ENCODE measurements at regions not wholly inside any gene's neighbourhood (a gene's known extent, or its start where the extent isn't known, plus 50 kb on each side); places are given as distances from the start of the nearest gene placed in this dataset.

DNA sequence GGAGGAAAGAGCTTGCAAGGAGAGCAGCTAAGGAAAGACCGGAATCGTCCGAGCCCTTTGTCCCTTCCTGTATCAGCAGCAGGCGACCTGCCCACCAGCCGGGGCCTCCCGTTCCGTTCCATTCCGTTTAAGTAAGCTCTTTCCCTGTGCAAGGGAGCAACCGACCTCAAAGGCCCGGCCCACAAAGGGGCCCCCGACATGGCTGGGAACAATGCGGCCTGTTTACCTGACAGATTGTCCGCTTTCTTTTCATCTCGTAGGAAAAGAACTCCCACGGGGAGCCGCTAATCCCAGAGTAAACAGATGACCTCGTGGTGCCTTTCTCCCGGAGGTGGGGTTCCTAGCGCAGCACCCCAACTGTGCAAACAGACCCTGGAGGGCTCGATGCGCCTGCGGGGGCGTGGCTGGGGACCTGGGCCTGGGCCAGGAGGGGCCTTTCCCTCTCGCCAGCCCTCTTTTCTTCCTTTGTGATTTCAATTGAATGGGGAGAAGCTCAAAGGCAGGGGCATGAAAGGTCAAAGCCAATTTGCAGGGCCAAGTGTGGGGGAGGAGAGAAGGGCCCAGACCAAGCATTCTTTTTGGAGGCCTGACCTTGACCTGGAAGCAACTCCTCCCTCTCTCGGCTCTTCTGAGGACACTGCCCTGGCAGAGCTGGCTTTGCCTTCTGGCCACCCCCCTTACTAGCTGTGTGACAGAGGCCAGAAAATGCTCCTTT is 120.2 kb downstream of the INHBB start (continued):
- TF ChIP-seq TAF15 (IDR thresholded peaks at IDR 0.05; ENCODE audit: low read depth, low read length, poor library complexity, severe bottlenecking) = peak; percentile 63
- TF ChIP-seq NFE2L2 (IDR thresholded peaks at IDR 0.05; ENCODE audit: low read length) = no peak
- TF ChIP-seq HMG20A (CRISPR knock-in tag; IDR thresholded peaks at IDR 0.05; ENCODE audit: borderline replicate concordance) = peak; percentile 99
- TF ChIP-seq MEIS2 (CRISPR knock-in tag; IDR thresholded peaks at IDR 0.05) = peak; percentile 99
- TF ChIP-seq, protein P1, sequence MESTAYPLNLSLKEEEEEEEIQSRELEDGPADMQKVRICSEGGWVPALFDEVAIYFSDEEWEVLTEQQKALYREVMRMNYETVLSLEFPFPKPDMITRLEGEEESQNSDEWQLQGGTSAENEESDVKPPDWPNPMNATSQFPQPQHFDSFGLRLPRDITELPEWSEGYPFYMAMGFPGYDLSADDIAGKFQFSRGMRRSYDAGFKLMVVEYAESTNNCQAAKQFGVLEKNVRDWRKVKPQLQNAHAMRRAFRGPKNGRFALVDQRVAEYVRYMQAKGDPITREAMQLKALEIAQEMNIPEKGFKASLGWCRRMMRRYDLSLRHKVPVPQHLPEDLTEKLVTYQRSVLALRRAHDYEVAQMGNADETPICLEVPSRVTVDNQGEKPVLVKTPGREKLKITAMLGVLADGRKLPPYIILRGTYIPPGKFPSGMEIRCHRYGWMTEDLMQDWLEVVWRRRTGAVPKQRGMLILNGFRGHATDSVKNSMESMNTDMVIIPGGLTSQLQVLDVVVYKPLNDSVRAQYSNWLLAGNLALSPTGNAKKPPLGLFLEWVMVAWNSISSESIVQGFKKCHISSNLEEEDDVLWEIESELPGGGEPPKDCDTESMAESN (CRISPR knock-in tag; conservative IDR thresholded peaks at IDR 0.05) = peak; percentile 80
- TF ChIP-seq ELF3 (CRISPR knock-in tag; IDR thresholded peaks at IDR 0.05) = peak; percentile 97
- peak; percentile 98 for TF ChIP-seq ZBED4 (CRISPR knock-in tag; IDR thresholded peaks at IDR 0.05; ENCODE audit: borderline replicate concordance)
- peak; percentile 43; the same call in 1 of the 2 replicates for TF ChIP-seq ZNF782 (CRISPR knock-in tag; IDR thresholded peaks at IDR 0.05; ENCODE audit: borderline replicate concordance)
- TF ChIP-seq ZNF33B (CRISPR knock-in tag; IDR thresholded peaks at IDR 0.05) = 0 out of 2 replicates have a peak, but pooled peaks have one; percentile 57
- no peak for TF ChIP-seq CAMTA2 (CRISPR knock-in tag; IDR thresholded peaks at IDR 0.05; ENCODE audit: borderline replicate concordance)
- TF ChIP-seq IRX3 (CRISPR knock-in tag; IDR thresholded peaks at IDR 0.05; ENCODE audit: borderline replicate concordance, low read depth) = peak; percentile 94
- peak; percentile 100 for TF ChIP-seq PHF21A (CRISPR knock-in tag; IDR thresholded peaks at IDR 0.05)
- TF ChIP-seq NCOA5 (CRISPR knock-in tag; IDR thresholded peaks at IDR 0.05) = 0 out of 2 replicates have a peak, but pooled peaks have one; percentile 64
- TF ChIP-seq PBX3 (CRISPR knock-in tag; IDR thresholded peaks at IDR 0.05; ENCODE audit: borderline replicate concordance) = peak; percentile 91; the same call in 1 of the 2 replicates
- peak; percentile 91 for TF ChIP-seq FOSL2 (CRISPR knock-in tag; IDR thresholded peaks at IDR 0.05)
- TF ChIP-seq, protein P2, sequence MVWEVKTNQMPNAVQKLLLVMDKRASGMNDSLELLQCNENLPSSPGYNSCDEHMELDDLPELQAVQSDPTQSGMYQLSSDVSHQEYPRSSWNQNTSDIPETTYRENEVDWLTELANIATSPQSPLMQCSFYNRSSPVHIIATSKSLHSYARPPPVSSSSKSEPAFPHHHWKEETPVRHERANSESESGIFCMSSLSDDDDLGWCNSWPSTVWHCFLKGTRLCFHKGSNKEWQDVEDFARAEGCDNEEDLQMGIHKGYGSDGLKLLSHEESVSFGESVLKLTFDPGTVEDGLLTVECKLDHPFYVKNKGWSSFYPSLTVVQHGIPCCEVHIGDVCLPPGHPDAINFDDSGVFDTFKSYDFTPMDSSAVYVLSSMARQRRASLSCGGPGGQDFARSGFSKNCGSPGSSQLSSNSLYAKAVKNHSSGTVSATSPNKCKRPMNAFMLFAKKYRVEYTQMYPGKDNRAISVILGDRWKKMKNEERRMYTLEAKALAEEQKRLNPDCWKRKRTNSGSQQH (CRISPR knock-in tag; IDR thresholded peaks at IDR 0.05; ENCODE audit: low read depth) = peak; percentile 90; the same call in 1 of the 2 replicates
- peak; percentile 71 for TF ChIP-seq MIER2 (CRISPR knock-in tag; IDR thresholded peaks at IDR 0.05)
- TF ChIP-seq, protein P3, sequence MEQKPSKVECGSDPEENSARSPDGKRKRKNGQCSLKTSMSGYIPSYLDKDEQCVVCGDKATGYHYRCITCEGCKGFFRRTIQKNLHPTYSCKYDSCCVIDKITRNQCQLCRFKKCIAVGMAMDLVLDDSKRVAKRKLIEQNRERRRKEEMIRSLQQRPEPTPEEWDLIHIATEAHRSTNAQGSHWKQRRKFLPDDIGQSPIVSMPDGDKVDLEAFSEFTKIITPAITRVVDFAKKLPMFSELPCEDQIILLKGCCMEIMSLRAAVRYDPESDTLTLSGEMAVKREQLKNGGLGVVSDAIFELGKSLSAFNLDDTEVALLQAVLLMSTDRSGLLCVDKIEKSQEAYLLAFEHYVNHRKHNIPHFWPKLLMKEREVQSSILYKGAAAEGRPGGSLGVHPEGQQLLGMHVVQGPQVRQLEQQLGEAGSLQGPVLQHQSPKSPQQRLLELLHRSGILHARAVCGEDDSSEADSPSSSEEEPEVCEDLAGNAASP (CRISPR knock-in tag; IDR thresholded peaks at IDR 0.05; ENCODE audit: borderline replicate concordance) = peak; percentile 99
- TF ChIP-seq IRF2 (CRISPR knock-in tag; IDR thresholded peaks at IDR 0.05) = peak; percentile 99
- no peak for TF ChIP-seq GTF2F1 (IDR thresholded peaks at IDR 0.05; ENCODE audit: low read length)
